ENCODE measurements at regions not wholly inside any gene's neighbourhood (a gene's known extent, or its start where the extent isn't known, plus 50 kb on each side); places are given as distances from the start of the nearest gene placed in this dataset.

DNA sequence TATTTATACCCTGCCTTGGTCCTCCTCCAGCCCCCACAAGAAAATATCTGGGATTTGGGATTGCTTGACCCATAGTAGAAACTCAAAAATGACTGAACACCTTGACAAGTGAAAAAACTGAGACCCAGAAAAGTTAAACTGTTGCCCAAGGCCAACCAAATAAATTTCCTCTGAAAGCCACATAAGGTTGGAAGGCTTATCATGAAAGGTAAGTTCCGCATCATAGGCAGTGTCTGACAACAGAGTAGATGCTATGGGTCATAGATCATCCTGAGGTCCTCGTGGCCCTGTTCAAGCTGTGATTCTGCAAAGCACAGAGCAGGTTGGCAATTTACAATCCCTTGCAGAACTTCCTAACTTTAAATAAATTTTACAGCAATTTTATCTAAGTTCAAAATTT is 140.8 kb upstream of the TSC22D2 start:
- DNase-seq (ENCODE audit: low spot score) = no peak

DNA sequence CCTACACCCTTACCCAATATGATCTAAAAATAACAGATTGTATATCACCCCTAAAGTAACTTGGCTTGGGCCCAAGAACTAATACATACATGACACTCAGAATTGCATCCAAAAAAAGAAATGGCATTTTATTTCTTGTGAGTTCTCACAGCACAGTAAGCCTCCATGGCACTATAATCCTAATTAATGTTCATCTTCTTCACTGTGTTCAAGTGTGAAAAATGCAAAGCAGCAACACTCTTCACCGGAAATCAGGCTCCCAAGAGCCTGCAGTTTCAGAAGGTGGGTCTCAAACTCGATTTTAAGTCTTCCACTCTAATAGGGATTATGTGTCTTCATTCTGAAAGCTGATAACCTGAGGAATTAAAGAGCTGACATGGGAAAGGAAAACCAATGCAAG is 142.8 kb upstream of the TSC22D2 start:
- peak; percentile 29 for DNase-seq (ENCODE audit: low spot score)

DNA sequence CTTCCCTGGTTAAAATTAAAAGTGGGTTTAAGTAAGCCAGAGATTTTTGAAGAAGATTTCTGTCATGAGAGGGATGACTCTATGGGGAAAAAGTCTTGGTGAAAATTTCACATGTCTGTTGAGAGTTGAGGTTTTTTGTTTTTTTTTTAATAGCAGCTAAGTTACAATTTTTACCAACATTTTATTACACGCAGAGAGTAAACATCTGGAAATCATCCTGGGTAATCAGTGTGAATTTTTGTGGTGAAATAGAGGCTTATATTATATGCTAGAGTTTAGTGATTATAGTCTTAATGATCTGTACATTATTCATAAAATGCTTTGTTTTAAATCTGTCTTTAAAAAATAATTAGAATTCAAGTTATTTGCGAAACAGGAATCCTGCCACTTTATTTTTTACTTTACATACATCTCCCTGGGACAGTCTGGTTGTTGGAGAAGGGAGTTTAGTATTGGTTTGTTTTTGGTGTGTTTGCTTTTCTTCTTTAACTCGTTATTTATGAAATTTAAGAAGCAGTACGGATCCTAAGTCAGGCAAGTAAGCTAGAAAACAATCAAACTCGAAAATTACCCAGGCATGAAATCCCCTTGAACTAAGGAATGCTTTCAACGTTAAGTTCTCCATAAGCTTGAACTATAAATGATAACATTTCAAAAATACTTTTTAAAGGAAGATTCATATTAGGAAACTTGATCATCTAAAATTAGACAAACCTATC is 143.4 kb upstream of the TSC22D2 start:
- no peak for DNase-seq (ENCODE audit: low spot score)

DNA sequence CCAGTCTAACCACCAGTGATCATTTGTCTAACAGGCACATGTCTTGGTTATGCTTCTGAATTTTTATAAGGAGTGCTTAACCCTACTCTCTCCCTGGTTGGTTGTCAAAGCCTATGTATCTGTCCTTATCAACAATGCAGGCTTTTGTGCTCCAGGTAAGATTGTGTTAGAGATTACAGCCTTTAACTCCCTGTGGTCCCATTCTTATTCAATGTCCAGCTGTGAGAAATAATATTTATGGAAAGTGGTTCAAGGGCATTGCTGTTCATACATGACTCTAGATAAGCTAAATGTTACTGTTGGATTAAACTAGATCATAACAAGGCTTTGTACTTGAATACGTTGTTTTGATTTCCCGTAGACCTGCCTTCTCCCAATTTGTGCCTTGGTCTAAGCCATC is 146.1 kb upstream of the TSC22D2 start:
- no peak for DNase-seq (ENCODE audit: low spot score)

DNA sequence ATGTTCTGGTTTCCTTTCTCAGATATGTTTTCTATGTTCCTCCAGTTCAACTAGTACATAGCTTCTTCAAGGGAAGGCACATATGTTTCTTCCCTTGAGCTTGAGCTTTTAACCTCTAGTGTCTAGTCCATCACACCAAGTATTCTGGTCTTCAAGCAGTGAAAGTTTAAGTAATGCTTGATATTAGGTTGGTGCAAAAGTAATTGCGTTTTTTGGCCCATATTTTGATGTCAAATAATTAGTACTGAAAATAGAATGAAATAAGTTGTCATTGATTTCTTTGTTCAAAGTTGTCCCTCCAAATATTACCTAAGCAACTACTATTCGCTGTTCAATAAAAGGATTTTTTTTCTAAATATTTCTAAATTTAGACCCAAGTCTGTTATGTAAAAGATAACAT is 146.7 kb upstream of the TSC22D2 start:
- DNase-seq (ENCODE audit: low spot score) = no peak

DNA sequence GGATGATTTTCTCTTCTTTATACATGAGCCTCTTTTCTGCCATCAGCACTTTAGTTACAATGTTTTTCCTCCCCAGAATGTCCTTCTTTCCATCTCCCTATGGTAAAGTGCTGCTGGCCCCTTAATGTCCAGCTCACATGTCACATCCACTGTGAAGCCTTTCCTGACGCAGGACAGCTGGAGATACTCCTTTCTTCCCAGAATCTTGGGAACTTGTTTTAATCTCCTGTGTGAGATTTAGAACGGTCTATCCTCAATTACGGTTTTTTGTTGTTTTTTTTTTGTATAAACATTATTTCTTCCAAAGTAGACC is 147.7 kb upstream of the TSC22D2 start:
- DNase-seq (ENCODE audit: low spot score) = no peak

DNA sequence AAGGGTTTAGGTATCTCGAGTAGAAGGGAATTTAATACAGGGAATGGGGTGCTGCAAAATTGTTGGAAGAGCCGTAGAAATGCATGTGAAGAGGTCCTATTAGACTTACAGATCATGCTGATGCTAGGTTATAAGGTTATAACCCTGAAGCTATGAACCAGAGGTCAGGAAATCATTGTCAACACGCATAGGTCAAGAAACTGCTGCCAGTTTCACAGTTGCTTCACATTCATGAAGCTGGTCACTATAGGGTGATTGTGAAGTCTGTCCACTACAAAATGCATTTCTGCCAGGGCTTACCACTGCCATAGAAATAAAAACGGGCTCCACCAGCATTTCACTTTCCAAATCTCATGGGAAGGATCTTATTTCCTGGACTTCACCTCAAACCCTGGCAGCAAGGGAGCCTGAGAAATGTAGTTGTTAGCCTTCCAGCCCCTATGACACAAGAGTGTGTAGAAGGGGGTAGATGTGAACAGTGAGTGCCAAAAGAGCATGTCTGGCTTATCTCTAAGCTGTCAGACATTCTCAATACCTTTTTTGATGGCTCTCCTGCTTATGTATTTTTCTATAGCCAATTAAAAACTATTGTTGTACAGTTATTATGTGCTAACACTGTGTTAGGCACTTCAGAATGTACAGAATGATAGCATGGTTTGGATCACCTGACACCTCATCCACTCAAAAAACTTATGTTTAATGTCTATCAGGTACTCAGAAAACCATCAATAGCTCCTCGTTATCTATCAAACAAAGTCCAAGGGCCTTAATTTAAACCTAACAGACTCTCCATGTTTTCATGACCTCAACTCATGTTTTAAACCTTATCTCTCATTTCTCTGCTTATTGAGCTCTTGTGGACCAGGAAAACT is 148.3 kb upstream of the TSC22D2 start:
- no peak for DNase-seq (ENCODE audit: low spot score)

DNA sequence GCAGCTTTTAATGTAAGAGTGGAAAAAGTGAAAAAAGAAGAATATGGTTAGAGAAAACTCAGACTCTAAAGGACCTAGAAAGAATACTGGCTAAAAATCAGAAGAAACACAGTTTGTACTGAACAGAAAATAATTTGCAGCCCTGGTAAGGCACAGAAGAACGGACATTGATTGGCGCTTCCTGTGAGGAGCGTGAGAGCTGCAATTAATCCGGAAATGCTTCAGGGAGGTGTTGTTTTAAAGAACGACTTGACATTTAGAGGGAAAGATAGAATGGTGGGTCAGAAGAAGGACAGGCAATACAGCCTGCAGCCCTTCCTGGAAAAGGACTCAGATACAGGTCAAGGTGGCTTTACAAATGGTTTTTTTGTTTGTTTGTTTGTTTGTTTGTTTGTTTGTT is 151.3 kb upstream of the TSC22D2 start:
- DNase-seq (ENCODE audit: low spot score) = no peak

DNA sequence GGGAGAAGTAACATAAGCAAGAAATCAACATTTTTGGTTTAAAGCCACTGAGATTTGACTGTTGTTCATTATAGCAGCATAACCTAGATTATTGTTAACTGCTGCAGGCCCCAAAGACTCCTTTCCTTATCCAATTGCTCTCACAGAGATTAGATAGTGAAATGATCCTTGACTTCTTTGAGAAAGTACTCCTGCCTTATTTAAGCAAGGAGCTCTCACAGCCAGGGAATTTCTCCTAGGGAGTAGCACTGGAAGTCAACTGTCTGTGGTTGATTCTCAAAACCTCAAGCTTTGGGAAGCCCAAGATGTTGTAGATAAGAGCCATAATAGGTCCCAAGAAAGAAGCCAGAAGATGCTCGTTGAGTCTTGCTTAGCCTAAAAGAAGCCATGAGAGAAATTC is 151.8 kb upstream of the TSC22D2 start:
- DNase-seq (ENCODE audit: low spot score) = no peak

DNA sequence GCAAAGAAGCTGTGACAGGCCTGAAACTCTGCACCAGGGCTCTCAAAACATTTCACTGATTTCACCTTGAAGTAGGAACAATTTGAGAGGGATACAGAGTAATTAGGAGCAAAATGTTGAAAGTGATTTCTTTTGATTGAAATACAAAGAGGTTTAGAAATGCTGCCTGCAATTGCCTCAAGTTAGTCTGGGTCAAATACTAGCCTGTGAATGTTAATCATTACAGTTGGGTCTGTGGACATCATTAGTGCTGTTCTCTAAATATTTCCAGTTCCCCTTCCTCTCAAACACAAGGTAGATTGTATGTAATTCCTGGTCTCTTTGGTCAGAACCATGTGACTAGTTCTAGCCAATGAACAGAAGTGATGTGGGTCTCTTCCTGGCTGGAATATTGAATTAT is 152.3 kb upstream of the TSC22D2 start:
- no peak for DNase-seq (ENCODE audit: low spot score)

DNA sequence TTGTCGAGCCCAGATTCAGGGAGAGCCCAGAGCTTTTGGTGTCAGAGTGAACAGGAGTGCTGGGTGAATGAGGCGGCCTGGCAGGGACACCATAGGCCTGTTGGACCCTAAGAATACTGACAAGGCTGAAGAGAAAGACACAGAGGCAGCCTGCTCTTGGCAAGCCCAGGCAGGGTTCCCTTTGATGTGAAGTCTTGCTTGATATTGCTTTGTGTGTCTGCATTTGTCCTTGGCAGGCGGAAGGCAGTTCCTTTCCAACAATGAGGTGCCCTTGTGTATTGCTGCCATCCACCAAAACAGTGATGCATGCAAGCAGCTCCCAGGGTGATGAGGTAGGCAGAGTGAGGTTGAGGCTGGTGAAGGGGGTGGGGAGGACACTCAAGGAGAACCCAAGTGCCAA is 152.7 kb upstream of the TSC22D2 start:
- DNase-seq (ENCODE audit: low spot score) = no peak

DNA sequence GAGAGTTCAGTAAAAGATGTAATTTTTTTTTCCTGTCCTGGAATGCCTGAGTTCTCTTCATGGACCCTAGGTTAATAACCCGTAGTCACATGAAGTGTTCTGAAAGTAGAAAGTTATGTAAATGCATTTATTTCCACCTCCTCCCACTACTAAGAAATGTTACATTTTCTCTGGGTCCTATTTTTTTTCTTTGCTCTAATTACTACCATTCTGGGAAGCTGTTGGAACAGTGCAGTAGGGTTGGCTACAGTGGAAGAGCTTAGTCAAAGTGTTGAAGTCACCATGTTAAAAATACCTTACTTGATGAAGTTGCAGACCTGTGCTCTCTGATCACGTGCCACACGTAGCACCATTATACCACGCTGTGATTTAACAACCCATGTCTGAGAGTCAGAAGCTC is 153.8 kb upstream of the TSC22D2 start:
- no peak for DNase-seq (ENCODE audit: low spot score)

DNA sequence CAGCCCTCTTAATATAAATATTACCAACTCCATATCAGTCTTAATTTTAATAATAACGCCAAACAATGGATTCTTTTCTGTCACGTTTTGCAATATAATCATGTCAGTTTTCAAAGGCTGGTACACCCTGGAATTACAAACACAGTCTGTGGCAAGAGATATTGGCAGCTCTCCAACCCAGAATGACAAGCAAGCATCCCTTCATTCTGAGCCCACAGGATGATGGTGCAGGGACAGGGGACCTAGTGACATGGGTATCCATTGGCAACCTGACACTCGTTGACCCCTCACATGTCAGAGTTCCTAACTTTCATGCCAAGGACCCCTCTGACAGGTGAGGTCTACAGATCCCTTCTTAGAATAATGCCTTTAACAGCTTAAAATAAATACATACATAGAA is 154.5 kb upstream of the TSC22D2 start:
- no peak for DNase-seq (ENCODE audit: low spot score)

DNA sequence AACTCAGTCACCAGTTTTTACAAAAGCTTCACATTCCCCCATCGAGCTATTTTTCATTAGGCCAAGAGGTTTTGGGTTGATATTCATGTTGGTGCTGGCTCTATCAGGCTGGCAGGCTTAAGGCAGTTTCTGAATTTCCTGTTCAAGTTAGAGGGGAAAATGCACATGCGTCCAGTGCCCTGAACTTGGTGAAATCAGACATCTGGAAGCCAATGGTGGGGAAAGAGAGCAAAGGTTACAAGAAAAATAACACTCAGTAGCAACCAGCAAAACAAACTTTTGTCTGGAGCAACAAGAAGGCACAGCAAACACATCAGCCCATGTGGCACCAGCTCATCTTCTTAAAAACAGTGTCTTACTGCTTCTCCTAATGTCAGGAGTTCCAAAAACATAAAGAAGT is 155.6 kb upstream of the TSC22D2 start:
- DNase-seq (ENCODE audit: low spot score) = no peak

DNA sequence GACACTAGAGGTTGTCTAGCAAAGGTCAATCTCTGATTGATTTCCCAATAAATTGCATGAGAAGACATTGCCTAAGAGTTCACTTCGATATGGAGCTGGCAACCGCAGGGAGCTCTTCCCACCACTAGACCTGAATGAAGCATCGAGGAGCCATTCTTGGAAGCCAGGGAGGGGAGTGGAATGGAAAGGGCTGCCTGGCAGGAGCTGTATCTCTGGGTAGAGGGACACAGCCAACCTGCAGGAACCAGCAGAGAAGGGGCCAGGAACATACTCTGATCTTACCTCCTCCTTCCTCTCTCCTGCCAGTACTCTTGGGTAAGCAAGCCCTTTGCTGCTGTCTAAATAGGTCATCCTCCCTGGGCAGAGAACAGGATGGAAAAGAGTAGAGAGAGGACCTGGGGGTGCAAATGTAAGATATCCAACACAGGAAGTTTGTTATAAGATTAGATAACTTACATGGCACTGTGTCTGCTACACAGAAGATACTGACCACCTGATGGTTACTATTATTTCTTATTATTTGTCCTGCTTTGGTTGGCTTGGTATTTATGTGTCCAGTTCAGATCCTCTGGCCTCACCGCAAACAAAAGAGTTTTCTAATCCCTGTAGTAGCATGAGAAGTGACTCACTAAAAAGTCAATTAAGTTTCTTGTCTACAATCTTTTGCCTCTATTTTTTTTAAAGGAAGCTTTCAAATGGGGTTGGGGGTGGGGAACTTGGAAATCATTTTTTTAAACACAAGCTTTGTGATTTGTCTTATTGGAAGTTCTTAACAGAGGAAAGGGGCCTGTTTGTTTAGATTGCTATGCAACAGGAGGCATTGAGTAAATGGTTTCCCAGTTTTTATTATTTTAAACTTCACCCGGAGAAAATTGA is 156.7 kb upstream of the TSC22D2 start:
- DNase-seq (ENCODE audit: low spot score) = no peak

DNA sequence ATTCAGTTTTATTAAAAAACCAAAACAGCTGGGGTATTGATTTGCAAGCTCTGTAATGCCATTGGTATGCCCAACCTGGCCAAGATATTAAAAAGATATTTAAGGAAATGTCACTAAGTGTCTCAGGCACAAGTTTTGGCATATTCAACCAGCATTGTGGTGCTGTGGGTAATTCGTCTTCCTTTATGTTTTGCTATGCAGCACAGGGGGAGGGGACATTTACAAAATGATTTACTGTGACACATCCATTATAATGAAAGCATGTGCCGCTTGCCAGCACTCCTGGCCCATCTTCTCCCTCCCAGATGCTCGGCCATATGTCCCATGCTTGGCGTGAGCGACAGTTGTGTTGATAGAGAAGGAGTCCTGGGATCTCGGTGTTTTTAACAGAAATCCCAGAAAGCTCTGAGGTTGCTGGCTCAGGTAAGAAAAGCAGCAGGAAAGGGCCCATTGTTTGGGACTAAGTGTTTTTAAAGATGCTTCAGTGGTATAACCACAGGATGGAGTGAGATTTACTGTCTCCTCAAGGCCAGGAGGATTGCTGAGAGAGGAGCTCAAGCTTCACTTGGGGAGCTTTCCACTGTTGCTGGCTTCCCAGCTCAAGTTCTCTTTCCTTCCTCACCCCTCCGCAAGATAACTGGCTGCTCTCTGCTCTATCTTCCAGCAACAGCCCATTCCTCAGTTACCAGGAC is 158.2 kb upstream of the TSC22D2 start:
- no peak for DNase-seq (ENCODE audit: low spot score)

DNA sequence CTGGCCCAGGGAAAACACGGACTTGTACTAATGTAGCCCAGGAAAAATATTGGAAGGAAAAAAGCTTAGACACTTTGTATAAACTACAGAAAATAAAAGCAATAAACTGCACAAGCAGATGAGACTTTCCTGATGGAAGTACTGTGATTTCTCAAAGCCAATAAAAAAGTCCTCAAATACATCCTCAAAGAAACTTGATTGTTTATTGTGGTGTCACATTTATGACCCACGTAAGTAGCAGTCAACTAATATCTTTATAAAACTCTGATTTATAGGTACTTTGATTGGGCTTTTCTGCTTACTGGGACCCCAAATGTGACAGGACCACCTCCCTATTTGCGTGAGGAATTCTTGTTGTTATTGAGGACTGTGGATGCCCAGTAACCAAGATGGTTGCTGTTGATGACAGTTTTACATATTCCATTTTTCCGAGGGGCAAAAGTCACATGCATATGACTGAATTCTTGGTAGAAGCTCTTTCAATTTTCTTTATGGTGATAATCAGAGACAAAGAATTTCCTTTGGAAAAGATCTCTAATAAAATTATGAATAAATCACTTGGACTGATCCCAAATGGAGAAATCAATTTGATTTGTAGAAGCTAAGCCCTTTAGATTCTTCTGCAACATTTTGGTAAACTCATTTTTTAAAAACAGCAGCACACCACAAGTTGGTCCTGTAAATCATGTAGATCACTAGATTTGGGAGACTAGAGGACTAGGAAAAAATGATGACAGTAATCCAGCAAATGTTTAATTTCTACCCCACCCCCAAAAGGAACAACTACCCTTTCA is 159.0 kb upstream of the TSC22D2 start:
- no peak for DNase-seq (ENCODE audit: low spot score)

DNA sequence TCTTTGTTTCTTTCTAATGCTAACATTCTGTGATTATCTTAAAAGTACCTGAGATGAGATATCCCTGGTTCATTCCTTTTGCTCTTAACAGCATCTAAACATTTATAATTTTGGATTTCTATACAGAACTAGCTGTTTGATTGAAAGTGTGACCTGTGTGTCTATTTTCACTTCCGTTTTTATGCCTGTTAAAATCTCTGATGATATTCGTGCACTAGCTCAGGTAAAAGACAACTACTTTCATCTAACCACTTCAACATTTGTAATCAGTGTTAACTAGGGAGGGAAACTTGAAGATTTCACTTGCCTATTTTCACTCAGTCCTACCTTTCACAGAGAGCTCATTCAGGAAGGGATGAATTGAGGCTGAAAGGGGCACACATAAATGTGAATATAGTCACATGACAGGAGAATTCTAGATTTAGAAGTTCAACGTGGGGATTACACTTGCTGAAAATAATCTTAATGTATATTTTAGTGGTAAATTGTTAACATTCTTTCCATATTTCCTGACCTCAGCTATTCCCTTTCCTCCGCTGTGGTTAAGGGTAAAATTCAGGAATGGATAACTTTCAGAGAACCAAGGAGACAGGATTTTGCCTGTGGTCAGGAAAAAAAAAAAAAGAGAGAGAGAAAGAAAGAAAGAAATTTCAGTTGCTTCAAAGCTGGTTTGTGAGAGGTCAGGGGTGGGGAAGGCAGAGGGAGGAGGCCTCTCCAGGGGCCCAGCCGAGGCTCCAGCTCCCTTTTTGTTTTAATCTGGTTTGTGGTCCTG is 159.8 kb upstream of the TSC22D2 start:
- peak; percentile 16 for DNase-seq (ENCODE audit: low spot score)

DNA sequence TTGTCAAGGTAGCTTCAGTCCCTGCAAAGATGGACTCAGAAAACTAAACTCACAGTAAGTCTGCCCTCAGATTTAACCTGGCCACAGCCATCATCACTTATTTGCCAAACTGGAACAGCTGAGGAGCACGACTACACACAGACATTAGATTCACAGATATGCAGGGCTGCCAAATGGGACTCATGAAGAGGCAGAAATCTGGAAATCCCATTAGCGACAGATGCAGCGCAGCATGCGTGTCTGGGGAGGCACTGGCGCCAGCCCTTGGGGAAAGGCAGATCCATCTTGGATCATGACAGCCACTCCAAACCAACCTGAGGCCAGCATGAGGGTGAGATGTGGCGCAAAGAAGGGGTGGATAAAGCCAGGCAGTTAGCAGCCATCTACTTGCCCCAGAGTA is 160.7 kb upstream of the TSC22D2 start:
- DNase-seq (ENCODE audit: low spot score) = no peak

DNA sequence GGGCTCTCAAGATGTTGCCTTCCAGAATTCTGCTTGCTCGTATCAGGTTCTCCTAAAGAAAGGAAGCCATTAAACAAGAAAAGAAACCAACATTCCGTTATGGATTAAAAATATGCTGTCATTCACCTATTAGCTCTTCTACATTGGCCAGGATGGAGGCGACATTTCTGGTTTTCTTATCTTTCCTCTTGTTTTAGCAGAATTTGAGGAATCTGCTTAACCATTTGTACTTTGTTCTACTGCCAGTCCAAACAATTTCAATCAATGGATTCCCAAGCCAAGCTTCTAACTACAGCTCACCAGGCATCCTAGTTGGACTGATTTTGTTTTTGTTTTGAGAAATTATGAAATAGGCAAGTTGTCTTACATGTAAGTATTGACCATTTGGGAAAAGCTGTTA is 164.6 kb upstream of the TSC22D2 start:
- no peak for DNase-seq (ENCODE audit: low spot score)

Data from NAMALWA (cell line).